Motor neuron (in vitro differentiated cells): ENCODE measurements at regions not wholly inside any gene's neighbourhood (a gene's known extent, or its start where the extent isn't known, plus 50 kb on each side); places are given as distances from the start of the nearest gene placed in this dataset.
A peak's percentile ranks its signal among the peaks of the same experiment; 100 is the strongest.

Experiments used
- ATAC-seq, 8 experiments: fragments of 200-7000 bp; cut with Tn5 transposase; replicated peaks in 6 of 8; 2 replicates each; pipeline ENCODE4 v1.8.0; 2021; ENCODE audit warnings: mild to moderate bottlenecking in 8 of 8, moderate library complexity in 8 of 8
- H3K27ac ChIP-seq, 2 donors: fragments of 250-450 bp; sonication (Bioruptor Pico); 2 replicates each; pipeline ENCODE4 v1.9.0; 2021; ENCODE audit warnings: antibody characterized with exemption in 2 of 2, mild to moderate bottlenecking in 2 of 2, moderate library complexity in 1 of 2
- H3K4me1 ChIP-seq, 2 donors: fragments of 250-450 bp; sonication (Bioruptor Pico); replicated peaks in 1 of 2; 2 replicates each; pipeline ENCODE4 v1.6.1; 2021; ENCODE audit warnings: antibody characterized with exemption in 2 of 2, mild to moderate bottlenecking in 2 of 2, moderate library complexity in 1 of 2
- H3K4me3 ChIP-seq, 5 donors: fragments of 250-450 bp; sonication (Bioruptor Pico); 2 replicates each; pipeline ENCODE4 v1.9.0; 2021; ENCODE audit warnings: antibody characterized with exemption in 5 of 5, mild to moderate bottlenecking in 5 of 5, moderate library complexity in 4 of 5
- WGBS, 10 experiments: fragments of 450-650 bp; shearing (Covaris generic); methylation state at CpG; one replicate each; pipeline ENCODE4 v1.0.0; 2022; 5-methylcytosine and 5-hydroxymethylcytosine counted together
- in situ Hi-C, 9 experiments: fragments of 400-800 bp; cut with MboI; loops; one replicate each; pipeline ENCODE4 v1.15.0; 2021; ENCODE audit warnings: low sequenced_read_pairs in 9 of 9, low pct_unique_long_range_greater_than_20kb in 2 of 9; ENCODE audit not compliant: unreplicated experiment in 9 of 9

- 0 to 94% (median 81%) methylated on average over 3 to 5 of the region's 5 CpGs; no CpG with 5 or more reads in 2 of the 10 experiments for WGBS, 10 experiments
- in situ Hi-C loops, result no loop called here
- no peak for ATAC-seq
- H3K4me3 ChIP-seq, result no peak overlapping the region
- H3K4me1 ChIP-seq, result no peaks in the 10 kb centered on the region
- H3K27ac ChIP-seq, result no peak overlapping the region
Observed at GRCh38 chr17:12429116-12429515, 236.6 kb upstream of the MYOCD start.

- no peak overlapping the region for H3K27ac ChIP-seq
- WGBS, 10 experiments, result 0 to 91% (median 54%) methylated on average over 1 to 4 of the region's 4 CpGs; no CpG with 5 or more reads in 1 of the 10 experiments
- in situ Hi-C loops, result no loop called here
Observed at GRCh38 chr17:12431188-12431587, 234.5 kb upstream of the MYOCD start.

GRCh38 chr17:12438212-12438611 lies 227.5 kb upstream of the MYOCD start:
- H3K4me3 ChIP-seq, result no peak overlapping the region
- in situ Hi-C loops, result no loop called here
- no peak for ATAC-seq
- H3K4me1 ChIP-seq, result no peaks in the 10 kb centered on the region
- WGBS, 10 experiments, result 14 to 93% (median 77%) methylated on average over 3 to 6 of the region's 6 CpGs; no CpG with 5 or more reads in 1 of the 10 experiments
- no peak overlapping the region for H3K27ac ChIP-seq

More at GRCh38 chr17:12431188-12431587, 234.5 kb upstream of the MYOCD start:
- Histone ChIP-seq H3K4me1 (no peaks in the 10 kb centered on the region), H3K4me3 (no peak overlapping the region)
- ATAC-seq, result no peak

- H3K27ac ChIP-seq, result no peak overlapping the region
- no peak overlapping the region for H3K4me3 ChIP-seq
- 26 to 100% (median 81%) methylated on average over 1 to 8 of the region's 10 CpGs for WGBS, 10 experiments
- H3K4me1 ChIP-seq, result no peaks in the 10 kb centered on the region
- in situ Hi-C loops, result no loop called here
- ATAC-seq, result no peak
Observed at GRCh38 chr17:12438813-12439586, 226.7 kb upstream of the MYOCD start.

GRCh38 chr17:12445331-12445730 lies 220.4 kb upstream of the MYOCD start:
- ATAC-seq, result no peak
- WGBS, 10 experiments, result 0 to 83% (median 20%) methylated on average over 1 of the region's 1 CpG; no CpG with 5 or more reads in 3 of the 10 experiments
- Histone ChIP-seq H3K27ac (no peak overlapping the region), H3K4me3 (no peak overlapping the region), H3K4me1 (no peaks in the 10 kb centered on the region)
- in situ Hi-C loops, result no loop called here

- ATAC-seq, result no peak
- 0 to 100% (median 69%) methylated on average over 1 of the region's 1 CpG; no CpG with 5 or more reads in 2 of the 10 experiments for WGBS, 10 experiments
- no peaks in the 10 kb centered on the region for H3K4me1 ChIP-seq
Observed at GRCh38 chr17:12457493-12457892, 208.2 kb upstream of the MYOCD start.

GRCh38 chr17:12459736-12460135 lies 206.0 kb upstream of the MYOCD start:
- in situ Hi-C loops, result no loop called here
- H3K27ac ChIP-seq, result no peak overlapping the region
- H3K4me3 ChIP-seq, result no peak overlapping the region
- no peak for ATAC-seq
- no peaks in the 10 kb centered on the region for H3K4me1 ChIP-seq

More at GRCh38 chr17:12457493-12457892, 208.2 kb upstream of the MYOCD start:
- no peak overlapping the region for H3K27ac ChIP-seq
- H3K4me3 ChIP-seq, result no peak overlapping the region
- in situ Hi-C loops, result no loop called here

- Histone ChIP-seq H3K27ac (no peak overlapping the region), H3K4me1 (no peaks in the 10 kb centered on the region), H3K4me3 (no peak overlapping the region)
- in situ Hi-C loops, result no loop called here
- no peak for ATAC-seq
- WGBS, 10 experiments, result 0 to 92% (median 43%) methylated on average over 1 to 2 of the region's 2 CpGs; no CpG with 5 or more reads in 2 of the 10 experiments
Observed at GRCh38 chr17:12463102-12463501, 202.6 kb upstream of the MYOCD start.

GRCh38 chr17:12472252-12473173 lies 193.2 kb upstream of the MYOCD start:
- peak in 4 of 8 experiments; percentile 34 to 72 (median 56) for ATAC-seq
- WGBS, 10 experiments, result 0 to 80% (median 56%) methylated on average over 1 to 6 of the region's 7 CpGs; no CpG with 5 or more reads in 2 of the 10 experiments
- H3K4me3 ChIP-seq, result no peak overlapping the region
- H3K27ac ChIP-seq, result no peak overlapping the region
- H3K4me1 ChIP-seq, result no peaks in the 10 kb centered on the region
- in situ Hi-C loops, result no loop called here

GRCh38 chr17:12478311-12478710 lies 187.4 kb upstream of the MYOCD start:
- Histone ChIP-seq H3K27ac (no peak overlapping the region), H3K4me3 (no peak overlapping the region), H3K4me1 (no peaks in the 10 kb centered on the region)
- WGBS, 10 experiments, result 28 to 100% (median 89%) methylated on average over 2 to 7 of the region's 7 CpGs; no CpG with 5 or more reads in 1 of the 10 experiments
- in situ Hi-C loops, result no loop called here
- ATAC-seq, result no peak

- no peak overlapping the region for H3K4me3 ChIP-seq
- no peaks in the 10 kb centered on the region for H3K4me1 ChIP-seq
- in situ Hi-C loops, result no loop called here
- H3K27ac ChIP-seq, result no peak overlapping the region
- ATAC-seq, result no peak
- 0 to 72% (median 26%) methylated on average over 1 to 4 of the region's 4 CpGs for WGBS, 10 experiments
Observed at GRCh38 chr17:12485361-12485906, 180.3 kb upstream of the MYOCD start.

- H3K27ac ChIP-seq, result no peak overlapping the region
- in situ Hi-C loops, result no loop called here
- no peaks in the 10 kb centered on the region for H3K4me1 ChIP-seq
- H3K4me3 ChIP-seq, result no peak overlapping the region
- no peak for ATAC-seq
- 10 to 100% (median 78%) methylated on average over 1 to 3 of the region's 3 CpGs; no CpG with 5 or more reads in 1 of the 10 experiments for WGBS, 10 experiments
Observed at GRCh38 chr17:12489325-12489724, 176.4 kb upstream of the MYOCD start.

GRCh38 chr17:12492450-12492849 lies 173.2 kb upstream of the MYOCD start:
- in situ Hi-C loops, result no loop called here
- no peak for ATAC-seq
- Histone ChIP-seq H3K4me3 (no peak overlapping the region), H3K27ac (no peak overlapping the region), H3K4me1 (no peaks in the 10 kb centered on the region)
- 8 to 100% (median 53%) methylated on average over 1 to 3 of the region's 3 CpGs; no CpG with 5 or more reads in 5 of the 10 experiments for WGBS, 10 experiments
